ENCODE measurements at regions not wholly inside any gene's neighbourhood (a gene's known extent, or its start where the extent isn't known, plus 50 kb on each side); places are given as distances from the start of the nearest gene placed in this dataset.

GRCh38 chr1:235014756-235015155 lies 113.9 kb downstream of the TOMM20 start:
- TF ChIP-seq CTCF (IDR thresholded peaks at IDR 0.05) (no peak), POLR2AphosphoS5 (IDR thresholded peaks at IDR 0.05) (no peak), POLR2A (IDR thresholded peaks at IDR 0.05) (no peak)

Measured in breast epithelium (tissue), 3 donors.